HepG2 (cell line): ENCODE measurements at regions not wholly inside any gene's neighbourhood (a gene's known extent, or its start where the extent isn't known, plus 50 kb on each side); places are given as distances from the start of the nearest gene placed in this dataset.
"Not testable (repeated sequence)": the region's sequence is repeated elsewhere in the genome, so short reads cannot be mapped to it uniquely, and the experiment has no call there.

Experiments
- ATAC-seq: fragments of 200-7000 bp; cut with Tn5 transposase; 3 replicates; pipeline ENCODE4 v1.9.1; 2020; ENCODE audit warnings: mild to moderate bottlenecking, moderate library complexity
- BruUV-seq: library from RNA; stranded (reverse); fragments of 400-500 nt; replicated peaks from 2 replicates; lab custom pipeline; 2021; lab: Mats Ljungman, UMichigan
- CTCF ChIA-PET: fragments of 300-600 bp; formaldehyde crosslinking; extraction: SDS; loops from one replicate; lab custom pipeline; 2021; ENCODE audit warnings: low total read pairs, inconsistent platforms, low intra/inter-chr PET ratio; lab: Yijun Ruan, JAX
- POLR2A ChIA-PET: fragments of 350-600 bp; sonication (Branson Sonifier 250); formaldehyde crosslinking; loops from one replicate; lab custom pipeline; 2020; ENCODE audit warnings: antibody characterized with exemption, inconsistent platforms; lab: Yijun Ruan, JAX
- DNase-seq: peaks from one replicate; pipeline ENCODE4 v3.0.0-alpha.2; 2015; ENCODE audit warnings: low spot score
- FAIRE-seq: peaks from 3 replicates; lab custom pipeline; 2011; peaks lifted over from hg19 to GRCh38; lab: Jason Lieb, UNC
- H2AFZ ChIP-seq: one replicate; pipeline ENCODE4 v1.6.1; 2011; ENCODE audit warnings: low read length, inconsistent platforms
- H3K27ac ChIP-seq: fragments of 300-600 bp; 3 replicates; pipeline ENCODE4 v1.8.0; 2011; ENCODE audit warnings: mixed run types, mild to moderate bottlenecking, mixed read lengths, low read length, inconsistent platforms; ENCODE audit not compliant: insufficient read depth; ENCODE audit errors: extremely low read length
- H3K27me3 ChIP-seq, 2 experiments: fragments of 200-600 bp in 1 of 2; 2 replicates in 1 of 2; 3 replicates in 1 of 2; pipeline versions ENCODE4 v1.6.0 to v1.8.0; 2011; ENCODE audit warnings: low read length in 2 of 2, mild to moderate bottlenecking in 2 of 2, moderate library complexity in 2 of 2, inconsistent platforms in 1 of 2; ENCODE audit not compliant: insufficient read depth in 2 of 2, control insufficient read depth in 1 of 2
- H3K36me3 ChIP-seq, 2 experiments: fragments of 200-600 bp in 1 of 2; replicated peaks in 1 of 2; 2 replicates in 1 of 2; 3 replicates in 1 of 2; pipeline versions ENCODE4 v1.5.1 to v1.8.0; 2011; ENCODE audit warnings: low read length in 2 of 2, inconsistent platforms in 1 of 2; ENCODE audit not compliant: insufficient read depth in 2 of 2, control insufficient read depth in 1 of 2
- H3K4me1 ChIP-seq: 2 replicates; pipeline ENCODE4 v1.5.1; 2012; ENCODE audit warnings: low read length, inconsistent platforms; ENCODE audit not compliant: insufficient read depth
- H3K4me2 ChIP-seq: 2 replicates; pipeline ENCODE4 v1.6.0; 2011; ENCODE audit warnings: low read depth, low read length, inconsistent platforms
- H3K4me3 ChIP-seq, 3 experiments: fragments of 200-600 bp in 1 of 3; sonication (generic), shearing (Covaris generic) in 1 of 3; replicated peaks in 1 of 3; 2 replicates each; pipeline ENCODE4 v1.5.1; 2011 to 2016; ENCODE audit warnings: low read length in 3 of 3, inconsistent platforms in 2 of 3, low read depth in 2 of 3, mild to moderate bottlenecking in 2 of 3, control low read depth in 1 of 3, mixed read lengths in 1 of 3; ENCODE audit not compliant: insufficient read depth in 1 of 3
- H3K79me2 ChIP-seq: one replicate; pipeline ENCODE4 v1.6.1; 2011; ENCODE audit warnings: low read length, inconsistent platforms; ENCODE audit not compliant: insufficient read depth
- H3K9ac ChIP-seq: 2 replicates; pipeline ENCODE4 v1.6.0; 2011; ENCODE audit warnings: mild to moderate bottlenecking, low read depth, low read length, inconsistent platforms; ENCODE audit not compliant: insufficient read depth
- H3K9me3 ChIP-seq: 2 replicates; pipeline ENCODE4 v1.5.1; 2012; ENCODE audit warnings: mild to moderate bottlenecking, low read length
- H4K20me1 ChIP-seq: 2 replicates; pipeline ENCODE4 v1.6.0; 2011; ENCODE audit warnings: inconsistent platforms, mild to moderate bottlenecking, low read length, moderate library complexity; ENCODE audit not compliant: insufficient read depth
- WGBS: methylation state at CpG from one replicate; pipeline ENCODE4 v1.1.6; 2017; ENCODE audit warnings: low lambda C conversion rate; 5-methylcytosine and 5-hydroxymethylcytosine counted together
- in situ Hi-C: cut with HindIII; loops from 2 replicates; pipeline ENCODE4 v1.10.0; 2017; ENCODE audit warnings: low pct_unique_long_range_greater_than_20kb; ENCODE audit not compliant: extremely low pct_ligation_motif_present
- intact Hi-C: fragments of 100-400 bp; cut with micrococcal nuclease; formaldehyde crosslinking; loops from one replicate; pipeline ENCODE4 v1.10.0; 2022; ENCODE audit not compliant: unreplicated experiment

- H4K20me1 ChIP-seq, H3K4me3 ChIP-seq, H3K27me3 ChIP-seq, H3K4me1 ChIP-seq, BruUV-seq, DNase-seq, H3K9me3 ChIP-seq, ATAC-seq, H3K4me2 ChIP-seq, in situ Hi-C loops, intact Hi-C loops, H3K9ac ChIP-seq, H2AFZ ChIP-seq, FAIRE-seq, H3K79me2 ChIP-seq, POLR2A ChIA-PET, CTCF ChIA-PET, H3K36me3 ChIP-seq, H3K27ac ChIP-seq: not testable (repeated sequence)
Observed at GRCh38 chr2:89177004-89177403, 485.5 kb downstream of the RPIA start.

DNA sequence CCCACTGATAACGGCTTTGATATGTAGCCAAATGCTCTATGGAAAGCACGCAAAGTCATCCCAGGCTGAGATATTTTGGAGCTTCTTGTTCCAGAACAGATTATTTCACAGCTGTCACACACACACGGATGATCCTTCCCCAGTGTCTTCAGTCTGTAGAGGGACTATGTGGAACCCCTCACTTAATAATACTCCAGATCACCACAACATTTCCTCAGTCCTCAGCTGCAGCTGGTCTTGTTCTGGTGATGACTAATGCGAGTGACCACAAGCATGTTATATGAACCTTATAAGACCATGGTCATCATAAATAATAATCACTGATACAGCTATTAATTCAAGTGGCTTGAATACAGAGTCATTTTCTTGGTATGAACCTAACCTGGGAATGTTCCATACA is 490.7 kb downstream of the RPIA start:
- DNase-seq, in situ Hi-C loops, H3K27ac ChIP-seq, H3K27me3 ChIP-seq, ATAC-seq, H3K36me3 ChIP-seq, POLR2A ChIA-PET, H3K4me2 ChIP-seq, H3K9me3 ChIP-seq, H2AFZ ChIP-seq, intact Hi-C loops, H3K9ac ChIP-seq, H4K20me1 ChIP-seq, H3K79me2 ChIP-seq, BruUV-seq, H3K4me1 ChIP-seq, FAIRE-seq, CTCF ChIA-PET, H3K4me3 ChIP-seq: not testable (repeated sequence)
- 0% methylated on average over 4 of the region's 4 CpGs for WGBS

- FAIRE-seq, intact Hi-C loops, CTCF ChIA-PET, H3K9ac ChIP-seq, H3K9me3 ChIP-seq, H3K79me2 ChIP-seq, H3K4me3 ChIP-seq, H4K20me1 ChIP-seq, H3K27me3 ChIP-seq, H3K36me3 ChIP-seq, POLR2A ChIA-PET, H3K4me1 ChIP-seq, BruUV-seq, in situ Hi-C loops, H2AFZ ChIP-seq, ATAC-seq, DNase-seq, H3K27ac ChIP-seq, H3K4me2 ChIP-seq: not testable (repeated sequence)
- 3% methylated on average over 1 of the region's 1 CpG for WGBS
Observed at GRCh38 chr2:89184746-89185145, 493.3 kb downstream of the RPIA start.

DNA sequence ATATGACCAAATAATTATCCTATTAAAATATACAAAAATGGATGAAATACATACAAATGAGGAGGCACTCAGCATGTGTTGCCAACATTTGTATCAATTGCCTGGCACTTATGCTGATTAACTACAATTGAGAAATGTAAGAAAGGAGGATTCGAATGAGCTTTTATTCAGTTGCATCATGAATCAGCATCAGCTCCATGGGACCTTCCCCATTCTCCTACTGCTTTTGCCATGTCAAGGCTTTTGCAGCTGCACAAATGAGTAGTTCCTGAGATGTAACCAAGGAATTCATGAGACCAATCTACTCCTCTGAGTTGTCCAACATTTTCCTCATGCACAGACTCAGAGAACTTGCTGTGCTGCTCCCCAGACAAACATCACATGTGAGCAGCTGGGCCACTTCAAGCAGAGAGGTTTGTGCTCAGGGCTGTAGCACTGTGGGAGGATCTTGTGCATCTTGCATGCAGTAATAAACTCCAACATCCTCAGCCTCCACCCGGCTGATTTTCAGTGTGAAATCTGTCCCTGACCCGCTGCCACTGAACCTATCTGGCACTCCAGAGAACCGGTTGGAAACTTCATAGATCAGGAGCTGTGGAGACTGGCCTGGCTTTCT is 504.3 kb downstream of the RPIA start:
- BruUV-seq, H3K36me3 ChIP-seq, in situ Hi-C loops, ATAC-seq, H3K27me3 ChIP-seq, H3K27ac ChIP-seq, H3K4me3 ChIP-seq, H3K79me2 ChIP-seq, POLR2A ChIA-PET, DNase-seq, H3K9ac ChIP-seq, H3K9me3 ChIP-seq, CTCF ChIA-PET, FAIRE-seq, H3K4me1 ChIP-seq, H3K4me2 ChIP-seq, H2AFZ ChIP-seq, intact Hi-C loops, H4K20me1 ChIP-seq: not testable (repeated sequence)
- 0% methylated on average over 3 of the region's 4 CpGs for WGBS
